DLD1 (cell line): ENCODE measurements at regions not wholly inside any gene's neighbourhood (a gene's known extent, or its start where the extent isn't known, plus 50 kb on each side); places are given as distances from the start of the nearest gene placed in this dataset.

Source experiments
- in situ Hi-C: cut with HindIII; loops from 2 replicates; pipeline ENCODE4 v1.10.0; 2017; ENCODE audit warnings: low sequenced_read_pairs

DNA sequence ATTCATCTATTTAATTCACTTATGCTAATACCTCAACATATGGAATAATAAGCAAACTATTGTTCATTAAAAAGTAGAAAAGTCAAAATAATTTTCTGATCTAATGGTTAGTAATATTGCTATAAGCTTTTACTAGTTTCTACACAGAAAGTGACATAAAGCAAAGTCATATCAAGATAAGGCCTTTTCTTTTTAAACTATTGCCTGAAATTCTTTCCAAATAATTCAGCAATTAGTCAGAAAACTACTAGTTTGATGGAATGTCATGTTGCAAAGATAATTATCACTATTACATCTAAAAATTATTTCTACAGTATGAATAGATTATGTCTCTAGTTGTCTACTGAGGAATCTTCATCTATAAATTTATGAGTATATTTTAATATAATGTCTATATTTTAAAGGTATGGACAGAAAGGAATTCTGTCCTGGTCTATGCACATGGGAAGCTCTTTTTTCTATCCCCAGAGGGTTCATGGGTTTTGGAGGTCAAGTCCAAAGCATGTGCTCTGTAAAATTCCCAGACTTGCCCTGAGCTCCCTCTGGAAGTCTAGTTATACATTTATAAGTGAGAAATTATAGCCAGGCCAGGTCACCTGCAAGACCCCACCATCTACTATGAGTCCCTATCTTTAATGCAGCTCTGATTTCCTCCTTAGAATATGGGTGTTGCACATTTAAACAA, 84.6 kb upstream of the DPYD start:
- in situ Hi-C loops: no loop called here

- in situ Hi-C loops: no loop called here
These were observed 82.6 kb upstream of the DPYD start for GRCh38 chr1:98003442-98003841.

DNA sequence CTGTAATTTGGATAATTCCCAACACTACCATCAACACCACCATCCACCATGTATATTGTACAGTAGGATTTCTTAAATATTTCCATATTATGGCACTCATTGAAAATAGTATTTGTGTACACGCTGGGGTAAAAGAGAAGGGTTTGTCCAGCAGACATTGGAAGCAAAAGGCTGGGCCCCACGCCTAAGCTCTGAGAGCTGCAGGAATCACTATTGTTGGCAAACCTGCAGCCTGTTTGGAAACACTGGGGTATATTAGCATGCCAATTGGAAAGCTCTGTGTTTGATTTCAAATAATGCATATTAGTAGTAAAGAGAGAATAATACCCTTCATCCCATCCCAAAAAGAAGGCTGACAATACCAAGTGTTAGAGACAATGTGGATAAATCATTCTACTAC, 81.5 kb upstream of the DPYD start:
- in situ Hi-C loops: no loop called here

DNA sequence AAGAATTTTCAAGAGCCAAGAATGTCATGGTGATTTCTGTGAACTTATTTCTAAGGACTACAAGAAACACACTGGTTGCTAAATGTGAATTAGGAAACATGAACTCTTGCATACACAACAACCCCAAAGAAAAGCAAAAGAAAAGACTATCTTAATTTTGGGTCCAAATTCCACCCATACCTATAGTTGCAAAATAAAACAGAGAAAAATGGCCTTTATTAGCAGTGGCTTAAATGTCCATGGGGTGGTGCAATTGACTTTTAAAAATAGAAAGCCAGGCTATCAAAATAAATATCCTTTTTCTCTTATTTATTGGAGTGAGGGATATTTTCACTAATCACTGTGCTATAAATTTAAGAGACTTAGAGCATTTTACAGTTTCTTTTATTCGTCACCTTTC, 80.9 kb upstream of the DPYD start:
- in situ Hi-C loops: no loop called here

- in situ Hi-C loops: no loop called here
These were observed 78.5 kb upstream of the DPYD start for GRCh38 chr1:97999320-97999719.

DNA sequence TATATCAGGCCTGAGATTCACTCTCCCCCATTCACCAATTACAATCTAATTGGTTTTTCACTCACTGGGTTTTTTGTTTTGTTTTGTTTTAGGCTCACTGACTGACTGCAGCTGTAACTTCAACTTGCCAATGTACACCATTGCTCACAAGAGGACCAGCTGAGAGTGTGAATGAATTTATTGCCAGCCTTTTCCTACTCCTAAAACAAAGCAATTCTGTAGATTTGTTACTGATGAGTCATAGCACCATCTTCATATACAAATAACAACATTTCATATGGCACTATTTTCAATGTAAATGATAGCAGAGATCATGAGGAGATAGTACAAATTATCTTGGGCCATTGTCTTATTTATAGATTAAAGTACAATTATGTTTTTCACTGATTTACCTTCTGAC, 76.0 kb upstream of the DPYD start:
- in situ Hi-C loops: no loop called here

GRCh38 chr1:97989094-97989680, 68.4 kb upstream of the DPYD start:
- in situ Hi-C loops: no loop called here

GRCh38 chr1:97986041-97987005, 65.5 kb upstream of the DPYD start:
- in situ Hi-C loops: no loop called here

GRCh38 chr1:97983126-97983525, 62.3 kb upstream of the DPYD start:
- in situ Hi-C loops: no loop called here

- in situ Hi-C loops: no loop called here
These were observed 59.7 kb upstream of the DPYD start for GRCh38 chr1:97980530-97980929.

- in situ Hi-C loops: no loop called here
These were observed 56.0 kb upstream of the DPYD start for GRCh38 chr1:97976801-97977200.
